WTC11 (cell line): ENCODE measurements at regions not wholly inside any gene's neighbourhood (a gene's known extent, or its start where the extent isn't known, plus 50 kb on each side); places are given as distances from the start of the nearest gene placed in this dataset.

Experiments used
- ATAC-seq: fragments of 200-7000 bp; cut with Tn5 transposase; 2 replicates; pipeline ENCODE4 v1.10.0; 2021; ENCODE audit warnings: mild to moderate bottlenecking, moderate library complexity
- CTCF ChIA-PET: fragments of 300-600 bp; sonication (Branson Sonifier 250); formaldehyde crosslinking; loops from one replicate; lab custom pipeline; 2021; ENCODE audit warnings: antibody characterized with exemption; lab: Charles Lee
- POLR2A ChIA-PET: fragments of 350-600 bp; sonication (Branson Sonifier 250); formaldehyde crosslinking; loops from one replicate; lab custom pipeline; 2021; ENCODE audit warnings: antibody characterized with exemption; lab: Charles Lee
- DNase-seq: peaks from one replicate; pipeline ENCODE4 v3.0.0; 2021; ENCODE audit warnings: low spot score
- H3K27ac Mint-ChIP-seq: 2 replicates; pipeline ENCODE4 v1.8.0; 2021; ENCODE audit warnings: mixed read lengths
- H3K27me3 Mint-ChIP-seq: 2 replicates; pipeline ENCODE4 v1.8.0; 2021; ENCODE audit warnings: low read depth, mild to moderate bottlenecking, moderate library complexity, mixed read lengths
- H3K36me3 Mint-ChIP-seq: 2 replicates; pipeline ENCODE4 v1.8.0; 2021; ENCODE audit warnings: mixed read lengths
- H3K4me1 Mint-ChIP-seq: 2 replicates; pipeline ENCODE4 v1.8.0; 2022; ENCODE audit warnings: mixed read lengths
- H3K4me3 Mint-ChIP-seq: 2 replicates; pipeline ENCODE4 v1.8.0; 2021; ENCODE audit warnings: mild to moderate bottlenecking, moderate library complexity, mixed read lengths
- H3K9me3 Mint-ChIP-seq: 2 replicates; pipeline ENCODE4 v1.8.0; 2021; ENCODE audit warnings: mixed read lengths
- CDX4 ChIP-seq: fragments of 250-450 bp; sonication (Bioruptor Pico); IDR thresholded peaks from 2 replicates; pipeline ENCODE4 v1.9.0; 2021; ENCODE audit warnings: moderate library complexity, mild to moderate bottlenecking, inconsistent platforms, borderline replicate concordance
- CREM ChIP-seq: sonication (generic); formaldehyde crosslinking; IDR thresholded peaks from 2 replicates; pipeline ENCODE4 v1.8.1; 2022; ENCODE audit warnings: mild to moderate bottlenecking, missing genetic modification reagents, moderate library complexity
- ELF4 ChIP-seq: sonication (generic); formaldehyde crosslinking; IDR thresholded peaks from 2 replicates; pipeline ENCODE4 v1.8.1; 2022; ENCODE audit warnings: low read depth, mild to moderate bottlenecking, moderate library complexity, missing genetic modification reagents
- ESRRA ChIP-seq: sonication (generic); formaldehyde crosslinking; IDR thresholded peaks from 2 replicates; pipeline ENCODE4 v1.8.1; 2022; ENCODE audit warnings: mild to moderate bottlenecking, missing genetic modification reagents, borderline replicate concordance
- ETV6 ChIP-seq: sonication (generic); formaldehyde crosslinking; IDR thresholded peaks from 2 replicates; pipeline ENCODE4 v1.8.1; 2022; ENCODE audit warnings: mild to moderate bottlenecking, missing genetic modification reagents
- FOXJ3 ChIP-seq: sonication (generic); formaldehyde crosslinking; IDR thresholded peaks from 2 replicates; pipeline ENCODE4 v1.9.0; 2021; ENCODE audit warnings: missing genetic modification reagents, mild to moderate bottlenecking, borderline replicate concordance
- GABPB1 ChIP-seq: sonication (generic); formaldehyde crosslinking; IDR thresholded peaks from 2 replicates; pipeline ENCODE4 v1.8.1; 2023; ENCODE audit warnings: mild to moderate bottlenecking, missing genetic modification reagents
- GTF2I ChIP-seq: fragments of 250-450 bp; sonication (Bioruptor Pico); conservative IDR thresholded peaks from 2 replicates; pipeline ENCODE4 v1.4.0; 2021; ENCODE audit warnings: mild to moderate bottlenecking
- HMGA2 ChIP-seq: fragments of 250-450 bp; sonication (Bioruptor Pico); IDR thresholded peaks from 2 replicates; pipeline ENCODE4 v1.4.0; 2021; ENCODE audit warnings: mild to moderate bottlenecking, moderate library complexity
- KAT7 ChIP-seq: sonication (generic); formaldehyde crosslinking; IDR thresholded peaks from 2 replicates; pipeline ENCODE4 v1.8.1; 2023; ENCODE audit warnings: missing genetic modification reagents, mild to moderate bottlenecking, borderline replicate concordance
- NFYB ChIP-seq: sonication (generic); formaldehyde crosslinking; conservative IDR thresholded peaks from 2 replicates; pipeline ENCODE4 v1.8.0; 2022; ENCODE audit warnings: low read depth, missing genetic modification reagents
- NR1H2 ChIP-seq: sonication (generic); formaldehyde crosslinking; IDR thresholded peaks from 2 replicates; pipeline ENCODE4 v1.9.0; 2021; ENCODE audit warnings: mild to moderate bottlenecking, moderate library complexity, missing genetic modification reagents
- SMAD3 ChIP-seq: sonication (generic); formaldehyde crosslinking; IDR thresholded peaks from 2 replicates; pipeline ENCODE4 v1.8.0; 2022; ENCODE audit warnings: missing genetic modification reagents, mild to moderate bottlenecking, borderline replicate concordance
- TCF7 ChIP-seq: sonication (generic); formaldehyde crosslinking; IDR thresholded peaks from 2 replicates; pipeline ENCODE4 v1.8.0; 2022; ENCODE audit warnings: mild to moderate bottlenecking, low read depth, missing genetic modification reagents, moderate library complexity
- ZBTB43 ChIP-seq: sonication (generic); formaldehyde crosslinking; IDR thresholded peaks from 2 replicates; pipeline ENCODE4 v1.8.1; 2023; ENCODE audit warnings: mild to moderate bottlenecking, missing genetic modification reagents
- ZNF138 ChIP-seq: sonication (generic); formaldehyde crosslinking; conservative IDR thresholded peaks from 2 replicates; pipeline ENCODE4 v1.8.1; 2022; ENCODE audit warnings: mild to moderate bottlenecking, moderate library complexity, missing genetic modification reagents
- ZNF232 ChIP-seq: sonication (generic); formaldehyde crosslinking; IDR thresholded peaks from 2 replicates; pipeline ENCODE4 v1.8.0; 2022; ENCODE audit warnings: mild to moderate bottlenecking, missing genetic modification reagents
- ZNF263 ChIP-seq: sonication (generic); formaldehyde crosslinking; IDR thresholded peaks from 2 replicates; pipeline ENCODE4 v1.8.1; 2022; ENCODE audit warnings: low read depth, mild to moderate bottlenecking, moderate library complexity, missing genetic modification reagents
- ZNF396 ChIP-seq: fragments of 250-450 bp; sonication (Bioruptor Pico); IDR thresholded peaks from 2 replicates; pipeline ENCODE4 v1.8.0; 2021; ENCODE audit warnings: mild to moderate bottlenecking, moderate library complexity, borderline replicate concordance
- TF ChIP-seq, protein P1 (sequence below): sonication (generic); formaldehyde crosslinking; IDR thresholded peaks from 2 replicates; pipeline ENCODE4 v1.8.1; 2022; ENCODE audit warnings: low read depth, mild to moderate bottlenecking, moderate library complexity, missing genetic modification reagents, borderline replicate concordance
- TF ChIP-seq, protein P2 (sequence below): fragments of 250-450 bp; sonication (Bioruptor Pico); IDR thresholded peaks from 2 replicates; pipeline ENCODE4 v1.9.0; 2021; ENCODE audit warnings: mild to moderate bottlenecking

DNA sequence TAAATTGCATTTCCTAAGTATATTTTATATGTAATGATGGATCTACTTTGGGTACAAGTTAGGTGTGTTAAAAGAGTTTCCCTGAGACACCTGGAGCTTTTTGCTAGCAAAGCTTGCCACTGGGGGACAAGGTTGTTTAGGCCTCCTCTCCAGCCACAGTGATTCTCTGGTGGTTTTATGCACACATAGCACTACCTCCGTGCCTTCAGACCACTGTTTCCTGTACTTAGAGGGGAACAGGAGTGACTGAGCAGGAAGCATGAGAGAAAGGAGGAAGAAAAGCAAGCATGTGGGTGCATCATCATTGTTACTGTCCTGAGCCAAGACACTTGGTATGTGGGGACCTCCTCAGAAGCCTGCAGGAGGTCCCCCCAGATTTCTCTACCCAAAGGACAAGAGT, 272.1 kb downstream of the RASEF start:
- Mint-ChIP-seq H3K27ac (no peak overlapping the region; the same call in 1 of the 2 replicates), H3K36me3 (peaks cover 10% of the 10 kb centered on the region), H3K27me3 (no peaks in the 10 kb centered on the region), H3K9me3 (peaks cover 10% of the 10 kb centered on the region), H3K4me1 (peaks cover 5% of the 10 kb centered on the region; the same call in 1 of the 2 replicates), H3K4me3 (no peak overlapping the region)
- DNase-seq (no peak), ATAC-seq (no peak; the same call in 1 of the 2 replicates)
- no peak for TF ChIP-seq TCF7
- no peak for TF ChIP-seq ZBTB43 (CRISPR knock-in tag)
- no peak for TF ChIP-seq GTF2I (CRISPR knock-in tag)
- TF ChIP-seq CDX4: no peak
- no peak for TF ChIP-seq ELF4 (CRISPR knock-in tag)
- no peak for TF ChIP-seq ETV6 (CRISPR knock-in tag)
- TF ChIP-seq ZNF263 (CRISPR knock-in tag): no peak
- no peak for TF ChIP-seq ZNF232 (CRISPR knock-in tag)
- TF ChIP-seq SMAD3: no peak
- TF ChIP-seq NFYB (CRISPR knock-in tag): no peak
- no peak for TF ChIP-seq FOXJ3 (CRISPR knock-in tag)
- no peak for TF ChIP-seq CREM (CRISPR knock-in tag)
- TF ChIP-seq ZNF138 (CRISPR knock-in tag): no peak
- TF ChIP-seq, protein P1, sequence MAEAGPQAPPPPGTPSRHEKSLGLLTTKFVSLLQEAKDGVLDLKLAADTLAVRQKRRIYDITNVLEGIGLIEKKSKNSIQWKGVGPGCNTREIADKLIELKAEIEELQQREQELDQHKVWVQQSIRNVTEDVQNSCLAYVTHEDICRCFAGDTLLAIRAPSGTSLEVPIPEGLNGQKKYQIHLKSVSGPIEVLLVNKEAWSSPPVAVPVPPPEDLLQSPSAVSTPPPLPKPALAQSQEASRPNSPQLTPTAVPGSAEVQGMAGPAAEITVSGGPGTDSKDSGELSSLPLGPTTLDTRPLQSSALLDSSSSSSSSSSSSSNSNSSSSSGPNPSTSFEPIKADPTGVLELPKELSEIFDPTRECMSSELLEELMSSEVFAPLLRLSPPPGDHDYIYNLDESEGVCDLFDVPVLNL (CRISPR knock-in tag): no peak
- TF ChIP-seq ZNF396 (CRISPR knock-in tag): no peak
- TF ChIP-seq ESRRA (CRISPR knock-in tag): no peak
- TF ChIP-seq HMGA2 (CRISPR knock-in tag): no peak
- no peak for TF ChIP-seq KAT7
- TF ChIP-seq GABPB1 (CRISPR knock-in tag): no peak
- no peak for TF ChIP-seq NR1H2 (CRISPR knock-in tag)
- POLR2A ChIA-PET: no interaction called here
- CTCF ChIA-PET: no interaction called here

- peaks cover 10% of the 10 kb centered on the region for H3K9me3 Mint-ChIP-seq
- ATAC-seq: no peak
- H3K4me1 Mint-ChIP-seq: peaks cover 5% of the 10 kb centered on the region; the same call in 1 of the 2 replicates
- ChIA-PET POLR2A (no interaction called here), CTCF (no interaction called here)
- DNase-seq: no peak
- peaks cover 10% of the 10 kb centered on the region for H3K36me3 Mint-ChIP-seq
- TF ChIP-seq, protein P2, sequence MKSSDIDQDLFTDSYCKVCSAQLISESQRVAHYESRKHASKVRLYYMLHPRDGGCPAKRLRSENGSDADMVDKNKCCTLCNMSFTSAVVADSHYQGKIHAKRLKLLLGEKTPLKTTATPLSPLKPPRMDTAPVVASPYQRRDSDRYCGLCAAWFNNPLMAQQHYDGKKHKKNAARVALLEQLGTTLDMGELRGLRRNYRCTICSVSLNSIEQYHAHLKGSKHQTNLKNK (CRISPR knock-in tag): no peak
- TF ChIP-seq, protein P1 (CRISPR knock-in tag): no peak
- TF ChIP-seq GTF2I (CRISPR knock-in tag): no peak
- no peak overlapping the region for H3K27ac Mint-ChIP-seq
- H3K4me3 Mint-ChIP-seq: no peak overlapping the region
- H3K27me3 Mint-ChIP-seq: no peaks in the 10 kb centered on the region
Observed at GRCh38 chr9:82791692-82792091, 271.2 kb downstream of the RASEF start.
